NCI-H345 treated with DMSO at 0.1 percent for 48 hours (cell line): ENCODE measurements at regions not wholly inside any gene's neighbourhood (a gene's known extent, or its start where the extent isn't known, plus 50 kb on each side); places are given as distances from the start of the nearest gene placed in this dataset.
"Not testable (repeated sequence)": the region's sequence is repeated elsewhere in the genome, so short reads cannot be mapped to it uniquely, and the experiment has no call there.

Experiments used
- DNase-seq: peaks from one replicate; lab custom pipeline; 2025; ENCODE audit not compliant: unreplicated experiment; lab: John Stamatoyannopoulos, UW

GRCh38 chr11:103798446-103798845 lies 238.0 kb upstream of the DDI1 start:
- no peak for DNase-seq

- no peak for DNase-seq
Observed at GRCh38 chr11:103800406-103801114, 235.9 kb upstream of the DDI1 start.

GRCh38 chr11:103803062-103803461 lies 233.4 kb upstream of the DDI1 start:
- DNase-seq: no peak

- DNase-seq: no peak
Observed at GRCh38 chr11:103805688-103806009, 230.8 kb upstream of the DDI1 start.

GRCh38 chr11:103806130-103806895 lies 230.1 kb upstream of the DDI1 start:
- DNase-seq: no peak

- DNase-seq: no peak
Observed at GRCh38 chr11:103807806-103808205, 228.6 kb upstream of the DDI1 start.

- DNase-seq: no peak
Observed at GRCh38 chr11:103808252-103808651, 228.2 kb upstream of the DDI1 start.

- no peak for DNase-seq
Observed at GRCh38 chr11:103811870-103812455, 224.5 kb upstream of the DDI1 start.

- DNase-seq: no peak
Observed at GRCh38 chr11:103812680-103813079, 223.8 kb upstream of the DDI1 start.

- not testable (repeated sequence) for DNase-seq
Observed at GRCh38 chr11:103820345-103820744, 216.1 kb upstream of the DDI1 start.

- no peak for DNase-seq
Observed at GRCh38 chr11:103824116-103824515, 212.3 kb upstream of the DDI1 start.

- DNase-seq: no peak
Observed at GRCh38 chr11:103825469-103825868, 211.0 kb upstream of the DDI1 start.

- DNase-seq: no peak
Observed at GRCh38 chr11:103826856-103827255, 209.6 kb upstream of the DDI1 start.

GRCh38 chr11:103829596-103829995 lies 206.8 kb upstream of the DDI1 start:
- no peak for DNase-seq

GRCh38 chr11:103830205-103830604 lies 206.2 kb upstream of the DDI1 start:
- no peak for DNase-seq

GRCh38 chr11:103832762-103833161 lies 203.7 kb upstream of the DDI1 start:
- no peak for DNase-seq

GRCh38 chr11:103842191-103842590 lies 194.2 kb upstream of the DDI1 start:
- no peak for DNase-seq

GRCh38 chr11:103842795-103843194 lies 193.6 kb upstream of the DDI1 start:
- no peak for DNase-seq

GRCh38 chr11:103844327-103845215 lies 191.9 kb upstream of the DDI1 start:
- no peak for DNase-seq

- no peak for DNase-seq
Observed at GRCh38 chr11:103845331-103845730, 191.1 kb upstream of the DDI1 start.

- DNase-seq: no peak
Observed at GRCh38 chr11:103848686-103849085, 187.8 kb upstream of the DDI1 start.
